PFSK-1 (cell line): ENCODE measurements at regions not wholly inside any gene's neighbourhood (a gene's known extent, or its start where the extent isn't known, plus 50 kb on each side); places are given as distances from the start of the nearest gene placed in this dataset.

Experiments
- POLR2AphosphoS5 ChIP-seq: IDR thresholded peaks from 2 replicates; pipeline ENCODE4 v1.6.1; 2012; ENCODE audit warnings: low read depth, mild to moderate bottlenecking, control low read depth, low read length, moderate library complexity
- REST ChIP-seq, 2 experiments: IDR thresholded peaks; 2 replicates each; pipeline versions ENCODE4 v1.6.1 to v1.8.0; 2011 to 2012; ENCODE audit warnings: low read depth in 2 of 2, low read length in 2 of 2, control low read depth in 1 of 2, inconsistent platforms in 1 of 2, mild to moderate bottlenecking in 1 of 2, moderate library complexity in 1 of 2; ENCODE audit not compliant: insufficient read depth in 1 of 2
- TAF1 ChIP-seq: IDR thresholded peaks from 2 replicates; pipeline ENCODE4 v1.6.1; 2012; ENCODE audit warnings: low read length, control low read depth, borderline replicate concordance; ENCODE audit not compliant: insufficient read depth

DNA sequence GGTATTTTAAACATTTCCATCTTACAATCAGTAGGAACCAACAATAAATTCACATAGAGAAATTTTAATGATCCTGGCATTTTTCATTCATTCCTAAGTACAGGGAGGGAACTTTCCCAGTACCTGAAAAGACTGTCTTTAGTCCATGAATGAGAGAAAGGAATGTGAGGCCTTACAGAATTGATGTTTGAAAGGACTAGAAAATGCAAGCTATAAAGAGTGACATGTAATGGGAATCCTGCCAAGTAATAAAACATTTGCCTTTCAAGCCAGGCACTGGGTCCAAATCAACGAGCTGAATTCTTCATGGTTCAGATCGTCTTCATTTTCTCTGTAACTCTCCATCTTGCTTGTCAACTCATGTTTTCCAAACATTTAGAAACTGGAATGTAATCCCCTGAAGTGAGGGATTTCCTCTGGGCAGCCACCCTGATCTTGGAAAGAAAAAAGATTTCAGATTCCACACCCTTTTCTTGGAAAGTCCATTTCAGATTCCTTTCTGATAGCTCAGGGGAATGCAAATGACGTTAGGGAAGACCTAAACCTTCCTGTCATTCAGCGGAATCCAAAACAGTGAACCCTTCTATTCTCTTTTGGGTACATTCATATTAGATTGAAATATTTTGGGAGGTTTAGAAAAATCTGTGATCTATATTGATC lies 315.8 kb downstream of the SH3GL2 start:
- TF ChIP-seq POLR2AphosphoS5 (no peak), TAF1 (no peak), REST (IDR thresholded peaks at IDR 0.05; ENCODE audit: insufficient read depth in 1 of 2, low read depth in 2 of 2, low read length in 2 of 2) (no peak)
